ENCODE measurements at regions not wholly inside any gene's neighbourhood (a gene's known extent, or its start where the extent isn't known, plus 50 kb on each side); places are given as distances from the start of the nearest gene placed in this dataset.

- H3K27me3 Mint-ChIP-seq = no peaks in the 10 kb centered on the region
- no peaks in the 10 kb centered on the region for H3K36me3 Mint-ChIP-seq (ENCODE audit: low read depth)
- CTCF ChIA-PET = no interaction called here
- no peaks in the 10 kb centered on the region for H3K4me1 Mint-ChIP-seq
- no peak overlapping the region for H3K27ac Mint-ChIP-seq
- POLR2A ChIA-PET = no interaction called here
- H3K9me3 Mint-ChIP-seq = no peaks in the 10 kb centered on the region
- no peak for DNase-seq
- no peak overlapping the region for H3K4me3 Mint-ChIP-seq
Observed at GRCh38 chr7:24341691-24342413, 57.9 kb downstream of the NPY start.

- no peak overlapping the region for H3K27ac Mint-ChIP-seq
- no peaks in the 10 kb centered on the region for H3K9me3 Mint-ChIP-seq
- ChIA-PET POLR2A (no interaction called here), CTCF (interaction anchor here (0.8 to 0.9 kb wide), 2 partner anchors 9 kb away, joined by 3 read pairs; no protein-coding TSS in a partner anchor)
- DNase-seq = no peak
- H3K27me3 Mint-ChIP-seq = peaks cover 3% of the 10 kb centered on the region
- H3K4me3 Mint-ChIP-seq = no peak overlapping the region
- no peaks in the 10 kb centered on the region for H3K36me3 Mint-ChIP-seq (ENCODE audit: low read depth)
- H3K4me1 Mint-ChIP-seq = no peaks in the 10 kb centered on the region
Observed at GRCh38 chr7:24343614-24344013, 59.6 kb downstream of the NPY start.

GRCh38 chr7:24346129-24346528 is 62.1 kb downstream of the NPY start:
- POLR2A ChIA-PET = no interaction called here
- H3K27me3 Mint-ChIP-seq = peaks cover 3% of the 10 kb centered on the region
- H3K4me1 Mint-ChIP-seq = no peaks in the 10 kb centered on the region
- no peak overlapping the region for H3K4me3 Mint-ChIP-seq
- no peak for DNase-seq
- no peaks in the 10 kb centered on the region for H3K9me3 Mint-ChIP-seq
- no peak overlapping the region for H3K27ac Mint-ChIP-seq
- no peaks in the 10 kb centered on the region for H3K36me3 Mint-ChIP-seq (ENCODE audit: low read depth)
- CTCF ChIA-PET = interaction anchor here (0.5 to 1.5 kb wide), 3 partner anchors 12 to 454 kb away, joined by 3 to 6 read pairs (median 3); no protein-coding TSS in a partner anchor

GRCh38 chr7:24346716-24347115 is 62.7 kb downstream of the NPY start:
- CTCF ChIA-PET = interaction anchor here (0.5 to 1.5 kb wide), 3 partner anchors 12 to 454 kb away, joined by 3 to 6 read pairs (median 3); no protein-coding TSS in a partner anchor
- no peak overlapping the region for H3K27ac Mint-ChIP-seq
- no peaks in the 10 kb centered on the region for H3K9me3 Mint-ChIP-seq
- no peaks in the 10 kb centered on the region for H3K36me3 Mint-ChIP-seq (ENCODE audit: low read depth)
- POLR2A ChIA-PET = no interaction called here
- peaks cover 5% of the 10 kb centered on the region for H3K27me3 Mint-ChIP-seq
- DNase-seq = no peak
- no peak overlapping the region for H3K4me3 Mint-ChIP-seq
- no peaks in the 10 kb centered on the region for H3K4me1 Mint-ChIP-seq

GRCh38 chr7:24349339-24349738 is 65.3 kb downstream of the NPY start:
- DNase-seq = no peak
- no peaks in the 10 kb centered on the region for H3K4me1 Mint-ChIP-seq
- H3K9me3 Mint-ChIP-seq = no peaks in the 10 kb centered on the region
- POLR2A ChIA-PET = no interaction called here
- H3K36me3 Mint-ChIP-seq (ENCODE audit: low read depth) = no peaks in the 10 kb centered on the region
- no peak overlapping the region for H3K4me3 Mint-ChIP-seq
- peaks cover 7% of the 10 kb centered on the region for H3K27me3 Mint-ChIP-seq
- no peak overlapping the region for H3K27ac Mint-ChIP-seq
- CTCF ChIA-PET = no interaction called here

- Mint-ChIP-seq H3K9me3 (no peaks in the 10 kb centered on the region), H3K4me1 (no peaks in the 10 kb centered on the region), H3K27ac (no peak overlapping the region), H3K4me3 (no peak overlapping the region), H3K27me3 (peaks cover 9% of the 10 kb centered on the region), H3K36me3 (ENCODE audit: low read depth) (no peaks in the 10 kb centered on the region)
- POLR2A ChIA-PET = no interaction called here
- no peak for DNase-seq
- CTCF ChIA-PET = no interaction called here
Observed at GRCh38 chr7:24354456-24354855, 70.5 kb downstream of the NPY start.

- no peak overlapping the region for H3K27ac Mint-ChIP-seq
- H3K4me3 Mint-ChIP-seq = no peak overlapping the region
- no peak for DNase-seq
- H3K9me3 Mint-ChIP-seq = no peaks in the 10 kb centered on the region
- ChIA-PET POLR2A (no interaction called here), CTCF (interaction anchor here (0.6 kb wide), 1 partner anchor 12 kb away, joined by 3 read pairs; no protein-coding TSS in a partner anchor)
- no peaks in the 10 kb centered on the region for H3K36me3 Mint-ChIP-seq (ENCODE audit: low read depth)
- H3K27me3 Mint-ChIP-seq = peaks cover 16% of the 10 kb centered on the region
- no peaks in the 10 kb centered on the region for H3K4me1 Mint-ChIP-seq
Observed at GRCh38 chr7:24356718-24357386, 72.9 kb downstream of the NPY start.

GRCh38 chr7:24361001-24361400 is 77.0 kb downstream of the NPY start:
- POLR2A ChIA-PET = no interaction called here
- Mint-ChIP-seq H3K4me1 (no peaks in the 10 kb centered on the region), H3K9me3 (no peaks in the 10 kb centered on the region)

GRCh38 chr7:24365606-24366005 is 81.6 kb downstream of the NPY start:
- H3K36me3 Mint-ChIP-seq (ENCODE audit: low read depth) = no peaks in the 10 kb centered on the region
- H3K4me3 Mint-ChIP-seq = no peak overlapping the region
- H3K27ac Mint-ChIP-seq = no peak overlapping the region
- H3K27me3 Mint-ChIP-seq = peaks cover 16% of the 10 kb centered on the region
- H3K9me3 Mint-ChIP-seq = no peaks in the 10 kb centered on the region
- no peaks in the 10 kb centered on the region for H3K4me1 Mint-ChIP-seq
- DNase-seq = no peak
- POLR2A ChIA-PET = no interaction called here
- CTCF ChIA-PET = no interaction called here

More at GRCh38 chr7:24361001-24361400, 77.0 kb downstream of the NPY start:
- H3K27ac Mint-ChIP-seq = no peak overlapping the region
- no peaks in the 10 kb centered on the region for H3K36me3 Mint-ChIP-seq (ENCODE audit: low read depth)
- no peak for DNase-seq
- CTCF ChIA-PET = no interaction called here
- H3K27me3 Mint-ChIP-seq = peaks cover 18% of the 10 kb centered on the region
- no peak overlapping the region for H3K4me3 Mint-ChIP-seq

- ChIA-PET CTCF (no interaction called here), POLR2A (no interaction called here)
- Mint-ChIP-seq H3K9me3 (no peaks in the 10 kb centered on the region), H3K4me3 (no peak overlapping the region), H3K27me3 (peaks cover 9% of the 10 kb centered on the region), H3K36me3 (ENCODE audit: low read depth) (no peaks in the 10 kb centered on the region), H3K4me1 (no peaks in the 10 kb centered on the region), H3K27ac (no peak overlapping the region)
- no peak for DNase-seq
Observed at GRCh38 chr7:24366876-24367275, 82.9 kb downstream of the NPY start.

GRCh38 chr7:24368161-24368560 is 84.2 kb downstream of the NPY start:
- H3K36me3 Mint-ChIP-seq (ENCODE audit: low read depth) = no peaks in the 10 kb centered on the region
- H3K4me3 Mint-ChIP-seq = no peak overlapping the region
- peaks cover 7% of the 10 kb centered on the region for H3K27me3 Mint-ChIP-seq
- DNase-seq = no peak
- no peaks in the 10 kb centered on the region for H3K4me1 Mint-ChIP-seq
- ChIA-PET CTCF (interaction anchor here (0.5 to 0.6 kb wide), 2 partner anchors 11 to 373 kb away, joined by 3 to 5 read pairs; no protein-coding TSS in a partner anchor), POLR2A (no interaction called here)
- no peak overlapping the region for H3K27ac Mint-ChIP-seq
- no peaks in the 10 kb centered on the region for H3K9me3 Mint-ChIP-seq

GRCh38 chr7:24370541-24370940 is 86.6 kb downstream of the NPY start:
- ChIA-PET POLR2A (no interaction called here), CTCF (no interaction called here)
- Mint-ChIP-seq H3K36me3 (ENCODE audit: low read depth) (no peaks in the 10 kb centered on the region), H3K4me3 (no peak overlapping the region), H3K9me3 (no peaks in the 10 kb centered on the region), H3K27ac (no peak overlapping the region), H3K27me3 (peaks cover 2% of the 10 kb centered on the region), H3K4me1 (no peaks in the 10 kb centered on the region)
- no peak for DNase-seq

GRCh38 chr7:24372961-24373955 is 89.3 kb downstream of the NPY start:
- no peak overlapping the region for H3K4me3 Mint-ChIP-seq
- H3K27me3 Mint-ChIP-seq = peaks cover 6% of the 10 kb centered on the region
- no peaks in the 10 kb centered on the region for H3K9me3 Mint-ChIP-seq
- ChIA-PET POLR2A (no interaction called here), CTCF (interaction anchor here (1.7 kb wide), 1 partner anchor 9 kb away, joined by 4 read pairs; no protein-coding TSS in a partner anchor)
- H3K36me3 Mint-ChIP-seq (ENCODE audit: low read depth) = no peaks in the 10 kb centered on the region
- no peak overlapping the region for H3K27ac Mint-ChIP-seq
- no peaks in the 10 kb centered on the region for H3K4me1 Mint-ChIP-seq
- DNase-seq = no peak

Data from activated CD4-positive, alpha-beta T cell treated with anti-CD3 and anti-CD28 coated beads, Interleukin-2, amount 10 ng/mL, durations not matched to agents 7 days and 5 days (primary cell).